ENCODE measurements at regions not wholly inside any gene's neighbourhood (a gene's known extent, or its start where the extent isn't known, plus 50 kb on each side); places are given as distances from the start of the nearest gene placed in this dataset.

DNA sequence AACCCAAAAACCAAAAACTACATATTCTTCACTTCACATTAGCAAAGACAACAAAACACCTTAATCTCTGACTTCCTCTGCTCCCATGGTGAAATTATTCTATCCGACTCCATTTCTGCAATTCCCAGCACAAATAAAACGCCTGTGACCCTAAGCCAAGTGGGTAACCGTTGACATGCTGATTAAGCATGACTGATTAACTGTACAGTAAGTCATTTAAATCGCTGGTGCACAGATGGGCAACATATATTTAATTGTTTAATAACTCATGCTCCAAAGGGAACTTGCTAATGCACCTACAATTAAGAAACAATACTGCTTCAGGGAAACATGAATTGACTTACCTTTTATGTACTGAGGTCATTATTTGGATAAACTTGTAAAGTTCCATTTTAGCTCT lies 436.7 kb downstream of the KIF2B start:
- Histone ChIP-seq H3K9me3 (peaks cover 0 to 33% (median 2%) of the 10 kb centered on the region in 11 donors), H3K27me3 (no peaks in the 10 kb centered on the region), H3K36me3 (no peaks in the 10 kb centered on the region), H3K27ac (no peak overlapping the region), H3K4me3 (no peak overlapping the region), H3K4me1 (no peaks in the 10 kb centered on the region)
- 42 to 52% methylated on average over 4 of the region's 4 CpGs for WGBS, 2 donors
- intact Hi-C loops (cut with DNase I): no loop called here
- ATAC-seq: no peak
- DNase-seq: no peak
- no peak for TF ChIP-seq CTCF (IDR thresholded peaks at IDR 0.05)

DNA sequence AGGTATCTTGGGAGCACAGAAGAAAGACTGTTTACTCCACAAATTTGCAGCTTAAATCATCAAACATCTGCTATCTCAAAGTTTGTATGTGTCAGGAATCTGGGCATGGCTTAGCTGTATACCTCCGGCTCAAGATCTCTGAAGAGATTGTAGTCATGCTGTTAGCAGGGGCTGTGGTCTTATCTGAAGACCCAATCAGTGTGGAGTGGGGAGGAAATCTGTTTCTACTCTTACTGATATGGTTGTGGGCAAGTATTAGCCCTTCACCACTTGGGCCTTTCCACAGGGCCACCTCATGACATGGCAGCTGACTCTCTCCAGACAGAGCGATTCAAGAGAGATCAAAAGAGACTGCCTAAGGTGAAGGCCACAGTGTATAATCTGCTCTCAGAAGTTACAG lies 438.7 kb downstream of the KIF2B start:
- H3K27me3 ChIP-seq: no peaks in the 10 kb centered on the region
- peaks cover 0 to 48% (median 8%) of the 10 kb centered on the region in 11 donors for H3K9me3 ChIP-seq
- DNase-seq (no peak), ATAC-seq (no peak)
- H3K36me3 ChIP-seq: no peaks in the 10 kb centered on the region
- WGBS, 2 donors: 74 to 96% methylated on average over 2 of the region's 2 CpGs
- H3K4me1 ChIP-seq: no peaks in the 10 kb centered on the region
- H3K4me3 ChIP-seq: no peak overlapping the region
- H3K27ac ChIP-seq: no peak overlapping the region
- no peak for TF ChIP-seq CTCF (IDR thresholded peaks at IDR 0.05)
- intact Hi-C loops (cut with DNase I): no loop called here

GRCh38 chr17:54269881-54270280 lies 447.2 kb downstream of the KIF2B start:
- ATAC-seq: no peak
- intact Hi-C loops (cut with DNase I): loop anchor here in 1 of 10 donors (10.0 kb wide), 1 partner anchor 55 kb away; no protein-coding TSS in a partner anchor
- no peak overlapping the region for H3K27ac ChIP-seq
- no peaks in the 10 kb centered on the region for H3K4me1 ChIP-seq
- no peak overlapping the region for H3K4me3 ChIP-seq
- 60 to 68% methylated on average over 2 of the region's 2 CpGs for WGBS, 2 donors
- DNase-seq: no peak
- no peaks in the 10 kb centered on the region for H3K36me3 ChIP-seq
- peaks cover 0 to 14% (median 3%) of the 10 kb centered on the region in 11 donors for H3K9me3 ChIP-seq
- no peak for TF ChIP-seq CTCF (IDR thresholded peaks at IDR 0.05)
- H3K27me3 ChIP-seq: no peaks in the 10 kb centered on the region

GRCh38 chr17:54270499-54270898 lies 447.8 kb downstream of the KIF2B start:
- Histone ChIP-seq H3K36me3 (no peaks in the 10 kb centered on the region), H3K4me3 (no peak overlapping the region), H3K4me1 (no peaks in the 10 kb centered on the region), H3K27ac (no peak overlapping the region), H3K27me3 (no peaks in the 10 kb centered on the region), H3K9me3 (peaks cover 0 to 9% (median 0%) of the 10 kb centered on the region in 11 donors)
- WGBS, 2 donors: 73 to 81% methylated on average over 2 of the region's 2 CpGs
- no peak for ATAC-seq
- intact Hi-C loops (cut with DNase I): loop anchor here in 1 of 10 donors (10.0 kb wide), 1 partner anchor 56 kb away; no protein-coding TSS in a partner anchor
- DNase-seq: no peak
- no peak for TF ChIP-seq CTCF (IDR thresholded peaks at IDR 0.05)

All from heart right ventricle (tissue), 16 donors.